ENCODE measurements at regions not wholly inside any gene's neighbourhood (a gene's known extent, or its start where the extent isn't known, plus 50 kb on each side); places are given as distances from the start of the nearest gene placed in this dataset.

DNA sequence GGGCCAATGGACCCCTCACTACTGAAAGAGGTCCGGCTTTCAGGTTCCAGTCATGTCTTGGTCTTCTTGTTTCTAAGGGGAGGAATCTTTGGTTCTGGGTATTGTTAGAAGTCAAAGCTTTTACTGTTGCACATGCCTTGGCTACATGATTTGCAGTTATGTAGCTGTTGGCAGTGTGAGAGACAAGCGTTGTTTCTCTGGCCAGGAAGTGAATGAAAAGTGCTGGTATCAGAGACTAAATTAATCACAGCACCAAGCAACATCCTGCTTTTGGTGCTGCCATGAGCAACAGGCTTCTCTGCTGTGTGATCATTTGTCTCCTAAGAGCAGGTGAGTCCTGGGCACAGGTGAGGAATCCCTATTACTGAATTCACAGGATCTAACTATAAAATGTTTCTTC, 100.1 kb upstream of the PRSS3 start:
- H3K4ac ChIP-seq (ENCODE audit: low read depth, low read length), result no peak overlapping the region
- no peak overlapping the region for H4K91ac ChIP-seq (ENCODE audit: insufficient read length, low read depth, low read length)
- no peak overlapping the region for H2BK5ac ChIP-seq (ENCODE audit: insufficient read length, low read length)
- H2BK15ac ChIP-seq (ENCODE audit: low read depth, low read length), result no peak overlapping the region
- H3K4me2 ChIP-seq (ENCODE audit: insufficient read depth, insufficient read length, low read length), result no peak overlapping the region
- no peak overlapping the region for H2AK5ac ChIP-seq (ENCODE audit: insufficient read length, low read length)
- no peaks in the 10 kb centered on the region for H3K23me2 ChIP-seq (ENCODE audit: insufficient read length, low read depth, low read length, poor library complexity, severe bottlenecking)
- H3K79me2 ChIP-seq (ENCODE audit: insufficient read depth, low read length), result no peaks in the 10 kb centered on the region
- DNase-seq, result no peak
- H3K27me3 ChIP-seq (ENCODE audit: insufficient read depth, low read length), result no peaks in the 10 kb centered on the region
- Mint-ChIP-seq H3K4me3 (no peak overlapping the region; a peak in 1 of 5 replicates), H3K4me1 (peaks cover 13 to 17% of the 10 kb centered on the region in 2 experiments), H3K36me3 (ENCODE audit: insufficient read depth in 1 of 3, low read depth in 3 of 3) (no peaks in the 10 kb centered on the region), H3K27ac (no peak overlapping the region), H3K27me3 (ENCODE audit: low read depth) (peaks cover 6% of the 10 kb centered on the region), H3K9me3 (no peaks in the 10 kb centered on the region)
- H3K14ac ChIP-seq (ENCODE audit: insufficient read depth, low read length), result no peak overlapping the region
- no peak overlapping the region for H2BK12ac ChIP-seq (ENCODE audit: insufficient read length, low read depth, low read length)
- H4K20me1 ChIP-seq (ENCODE audit: control insufficient read depth, insufficient read depth, insufficient read length), result no peaks in the 10 kb centered on the region
- H4K8ac ChIP-seq (replicated peaks; ENCODE audit: insufficient read length, low read depth, low read length), result no peak overlapping the region
- no peak overlapping the region for H3T11ph ChIP-seq (ENCODE audit: low read length)
- no peak overlapping the region for H3K9ac ChIP-seq (ENCODE audit: extremely low read depth, insufficient read length, low read length)
- H3K9me3 ChIP-seq (ENCODE audit: control insufficient read depth, low read depth, low read length), result no peaks in the 10 kb centered on the region
- H4K5ac ChIP-seq (ENCODE audit: insufficient read length, low read depth, low read length), result no peak overlapping the region
- no peak overlapping the region for H2BK20ac ChIP-seq (ENCODE audit: low read depth, low read length, poor library complexity, severe bottlenecking)
- H2AFZ ChIP-seq (ENCODE audit: low read length), result no peak overlapping the region
- H2BK120ac ChIP-seq (ENCODE audit: low read depth, low read length, poor library complexity, severe bottlenecking), result no peak overlapping the region
- H3K27ac ChIP-seq (ENCODE audit: insufficient read length, low read depth, low read length), result no peak overlapping the region
- WGBS (ENCODE audit: extremely low coverage, insufficient read length, low lambda C conversion rate), result no CpG with 5 or more reads among the region's 2 CpGs
- H3K23ac ChIP-seq (ENCODE audit: insufficient read length, low read depth, low read length), result no peak overlapping the region
- no peaks in the 10 kb centered on the region for H3K79me1 ChIP-seq (ENCODE audit: insufficient read depth, low read depth, low read length, poor library complexity, severe bottlenecking)
- H3K56ac ChIP-seq (ENCODE audit: insufficient read length, low read depth, low read length), result no peak overlapping the region
- no peaks in the 10 kb centered on the region; the same call in 1 of the 2 replicates for H3K4me1 ChIP-seq (ENCODE audit: insufficient read depth, low read length)
- no peak overlapping the region for H3K18ac ChIP-seq (ENCODE audit: insufficient read length, low read depth, low read length)
- TF ChIP-seq, protein P1, sequence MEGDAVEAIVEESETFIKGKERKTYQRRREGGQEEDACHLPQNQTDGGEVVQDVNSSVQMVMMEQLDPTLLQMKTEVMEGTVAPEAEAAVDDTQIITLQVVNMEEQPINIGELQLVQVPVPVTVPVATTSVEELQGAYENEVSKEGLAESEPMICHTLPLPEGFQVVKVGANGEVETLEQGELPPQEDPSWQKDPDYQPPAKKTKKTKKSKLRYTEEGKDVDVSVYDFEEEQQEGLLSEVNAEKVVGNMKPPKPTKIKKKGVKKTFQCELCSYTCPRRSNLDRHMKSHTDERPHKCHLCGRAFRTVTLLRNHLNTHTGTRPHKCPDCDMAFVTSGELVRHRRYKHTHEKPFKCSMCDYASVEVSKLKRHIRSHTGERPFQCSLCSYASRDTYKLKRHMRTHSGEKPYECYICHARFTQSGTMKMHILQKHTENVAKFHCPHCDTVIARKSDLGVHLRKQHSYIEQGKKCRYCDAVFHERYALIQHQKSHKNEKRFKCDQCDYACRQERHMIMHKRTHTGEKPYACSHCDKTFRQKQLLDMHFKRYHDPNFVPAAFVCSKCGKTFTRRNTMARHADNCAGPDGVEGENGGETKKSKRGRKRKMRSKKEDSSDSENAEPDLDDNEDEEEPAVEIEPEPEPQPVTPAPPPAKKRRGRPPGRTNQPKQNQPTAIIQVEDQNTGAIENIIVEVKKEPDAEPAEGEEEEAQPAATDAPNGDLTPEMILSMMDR (conservative IDR thresholded peaks at IDR 0.05), result no peak
